Esophagus squamous epithelium (tissue), 5 donors: ENCODE measurements at regions not wholly inside any gene's neighbourhood (a gene's known extent, or its start where the extent isn't known, plus 50 kb on each side); places are given as distances from the start of the nearest gene placed in this dataset.

Experiments
- DNase-seq: peaks from one replicate; lab custom pipeline; 2025; lab: John Stamatoyannopoulos, UW
- H3K27ac ChIP-seq, 4 donors: fragments of 200-600 bp; sonication (generic); one replicate each; pipeline ENCODE4 v1.5.1; 2016 to 2019; ENCODE audit warnings: mild to moderate bottlenecking in 1 of 4
- H3K27me3 ChIP-seq, 4 donors: fragments of 200-600 bp; sonication (generic); 1 replicate in 3 of 4; 2 replicates in 1 of 4; pipeline versions ENCODE4 v1.5.1 to v1.6.0; 2017 to 2021; ENCODE audit warnings: antibody characterized with exemption in 1 of 4
- H3K36me3 ChIP-seq, 3 donors: fragments of 200-600 bp; sonication (generic); one replicate each; pipeline ENCODE4 v1.5.1; 2016 to 2019
- H3K4me1 ChIP-seq, 3 donors: fragments of 200-600 bp; sonication (generic); one replicate each; pipeline ENCODE4 v1.5.1; 2017 to 2019
- H3K4me3 ChIP-seq, 4 donors: fragments of 200-600 bp; sonication (generic); 1 replicate in 3 of 4; 2 replicates in 1 of 4; pipeline ENCODE4 v1.5.1; 2016 to 2019; ENCODE audit warnings: mild to moderate bottlenecking in 2 of 4, moderate library complexity in 1 of 4
- H3K9me3 ChIP-seq, 3 donors: fragments of 200-600 bp; sonication (generic); one replicate each; pipeline ENCODE4 v1.5.1; 2016 to 2019
- POLR2A ChIP-seq, 4 donors: fragments of 450-650 bp; IDR thresholded peaks; one replicate each; pipeline ENCODE4 v1.6.1; 2017; ENCODE audit warnings: antibody characterized with exemption in 4 of 4, mild to moderate bottlenecking in 4 of 4, moderate library complexity in 3 of 4
- WGBS, 2 donors: methylation state at CpG; one replicate each; pipeline ENCODE4 v1.1.5; 2018; 5-methylcytosine and 5-hydroxymethylcytosine counted together
- intact Hi-C: fragments of 100-400 bp; cut with DNase I; formaldehyde crosslinking; loops from one replicate; pipeline ENCODE4 v1.15.0; 2022
- TF ChIP-seq, protein P1 (sequence below), 6 experiments: fragments of 450-650 bp in 4 of 6; fragments of 200-600 bp in 2 of 6; sonication (generic) in 2 of 6; IDR thresholded peaks; one replicate each; pipeline ENCODE4 v1.5.1; 2016 to 2019; ENCODE audit warnings: antibody characterized with exemption in 6 of 6, mild to moderate bottlenecking in 4 of 6, moderate library complexity in 4 of 6
- donor health status: DM: yes; HTN: yes; CAD: no.

DNA sequence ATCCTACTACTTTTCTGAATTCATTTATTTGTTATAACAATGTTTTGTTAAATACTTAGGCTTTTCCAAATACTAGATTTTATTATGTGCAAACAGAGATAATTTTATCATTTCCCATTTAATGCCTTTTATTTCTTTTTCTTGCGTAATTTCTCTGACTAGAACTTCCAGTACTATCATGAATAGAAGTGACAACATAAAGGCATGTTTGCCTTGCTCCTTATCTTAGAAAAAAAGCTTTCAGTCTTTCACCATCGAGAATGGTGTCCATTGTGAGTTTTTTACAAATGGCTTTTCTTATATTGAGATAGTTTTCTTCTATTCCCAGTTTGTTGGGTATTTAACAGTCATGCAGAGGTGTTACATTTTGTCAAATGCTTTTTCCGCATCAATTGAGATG lies 453.1 kb upstream of the ZP4 start:
- intact Hi-C loops = no loop called here
- Histone ChIP-seq H3K36me3 (no peaks in the 10 kb centered on the region), H3K27ac (no peak overlapping the region), H3K4me3 (no peak overlapping the region), H3K9me3 (no peaks in the 10 kb centered on the region), H3K27me3 (no peaks in the 10 kb centered on the region), H3K4me1 (no peaks in the 10 kb centered on the region)
- WGBS, 2 donors = 75 to 83% methylated on average over 3 of the region's 3 CpGs
- DNase-seq = no peak
- no peak for TF ChIP-seq POLR2A (IDR thresholded peaks at IDR 0.05)
- TF ChIP-seq, protein P1, sequence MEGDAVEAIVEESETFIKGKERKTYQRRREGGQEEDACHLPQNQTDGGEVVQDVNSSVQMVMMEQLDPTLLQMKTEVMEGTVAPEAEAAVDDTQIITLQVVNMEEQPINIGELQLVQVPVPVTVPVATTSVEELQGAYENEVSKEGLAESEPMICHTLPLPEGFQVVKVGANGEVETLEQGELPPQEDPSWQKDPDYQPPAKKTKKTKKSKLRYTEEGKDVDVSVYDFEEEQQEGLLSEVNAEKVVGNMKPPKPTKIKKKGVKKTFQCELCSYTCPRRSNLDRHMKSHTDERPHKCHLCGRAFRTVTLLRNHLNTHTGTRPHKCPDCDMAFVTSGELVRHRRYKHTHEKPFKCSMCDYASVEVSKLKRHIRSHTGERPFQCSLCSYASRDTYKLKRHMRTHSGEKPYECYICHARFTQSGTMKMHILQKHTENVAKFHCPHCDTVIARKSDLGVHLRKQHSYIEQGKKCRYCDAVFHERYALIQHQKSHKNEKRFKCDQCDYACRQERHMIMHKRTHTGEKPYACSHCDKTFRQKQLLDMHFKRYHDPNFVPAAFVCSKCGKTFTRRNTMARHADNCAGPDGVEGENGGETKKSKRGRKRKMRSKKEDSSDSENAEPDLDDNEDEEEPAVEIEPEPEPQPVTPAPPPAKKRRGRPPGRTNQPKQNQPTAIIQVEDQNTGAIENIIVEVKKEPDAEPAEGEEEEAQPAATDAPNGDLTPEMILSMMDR (IDR thresholded peaks at IDR 0.05) = no peak

DNA sequence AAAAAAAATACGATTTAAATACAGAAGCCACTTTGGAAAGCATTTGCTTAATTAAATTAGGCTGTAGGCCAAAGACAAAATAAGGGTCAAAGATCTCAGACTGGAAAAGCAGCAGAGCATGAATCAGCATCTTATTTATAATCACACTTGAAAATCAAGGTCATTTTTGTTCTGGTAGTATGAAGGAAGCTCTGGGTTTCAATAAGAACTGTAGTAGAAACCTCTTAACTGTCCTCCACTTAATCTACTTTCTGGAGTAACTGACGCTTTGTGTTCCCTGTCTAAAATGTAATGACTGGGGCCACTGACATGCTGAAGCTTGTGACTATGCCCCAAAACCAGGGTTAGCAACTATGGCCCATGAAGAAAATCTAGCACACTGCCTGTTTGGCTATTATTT lies 450.7 kb upstream of the ZP4 start:
- Histone ChIP-seq H3K4me1 (peaks cover 0 to 5% (median 0%) of the 10 kb centered on the region in 3 donors), H3K4me3 (no peak overlapping the region), H3K36me3 (no peaks in the 10 kb centered on the region), H3K27me3 (no peaks in the 10 kb centered on the region), H3K27ac (no peak overlapping the region), H3K9me3 (no peaks in the 10 kb centered on the region)
- intact Hi-C loops = no loop called here
- WGBS, 2 donors = 77 to 80% methylated on average over 2 of the region's 2 CpGs
- no peak for DNase-seq
- TF ChIP-seq, protein P1 (IDR thresholded peaks at IDR 0.05) = no peak
- TF ChIP-seq POLR2A (IDR thresholded peaks at IDR 0.05) = no peak

DNA sequence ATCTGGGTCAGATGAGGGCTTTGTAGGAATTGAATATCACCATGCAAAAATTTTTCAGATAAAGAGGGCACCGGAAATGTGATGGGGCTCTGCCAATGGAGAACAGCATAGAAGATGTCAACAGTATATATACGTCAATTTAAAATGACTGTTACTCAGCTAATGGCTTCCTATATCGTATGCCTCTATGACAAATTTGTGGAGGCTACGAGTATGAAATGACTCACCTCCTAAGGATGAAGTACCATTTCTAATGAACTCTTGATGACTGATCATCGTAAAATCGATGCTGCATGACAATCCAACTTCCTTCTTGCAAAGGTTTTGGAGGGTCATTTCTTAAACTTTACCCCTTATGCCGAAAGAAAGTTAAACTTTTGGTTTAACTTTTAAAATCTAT lies 450.3 kb upstream of the ZP4 start:
- no peak for DNase-seq
- H3K9me3 ChIP-seq = no peaks in the 10 kb centered on the region
- 74 to 78% methylated on average over 7 of the region's 7 CpGs for WGBS, 2 donors
- H3K27me3 ChIP-seq = no peaks in the 10 kb centered on the region
- H3K27ac ChIP-seq = no peak overlapping the region
- H3K4me3 ChIP-seq = no peak overlapping the region
- intact Hi-C loops = no loop called here
- no peaks in the 10 kb centered on the region for H3K36me3 ChIP-seq
- no peak for TF ChIP-seq POLR2A (IDR thresholded peaks at IDR 0.05)
- TF ChIP-seq, protein P1 (IDR thresholded peaks at IDR 0.05) = no peak
- H3K4me1 ChIP-seq = peaks cover 0 to 7% (median 0%) of the 10 kb centered on the region in 3 donors

DNA sequence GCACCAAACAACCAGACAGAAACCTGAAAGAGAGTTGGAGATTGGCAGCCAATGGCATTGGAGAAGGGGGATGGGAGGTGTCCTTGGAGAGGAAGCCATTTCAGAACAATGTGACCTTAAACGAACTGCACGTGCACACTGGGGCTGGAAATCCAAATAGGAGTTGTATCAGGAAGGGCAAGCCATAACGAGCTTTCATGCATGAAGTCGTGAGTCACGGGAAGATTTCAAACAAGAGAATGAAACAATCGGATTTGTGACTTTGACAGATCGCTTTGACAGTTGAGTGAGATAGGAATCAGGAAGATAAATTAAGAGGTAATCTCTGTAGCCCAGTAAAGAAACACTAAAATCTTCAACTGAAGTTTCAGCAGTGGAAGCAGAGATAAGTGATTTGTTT lies 445.8 kb upstream of the ZP4 start:
- Histone ChIP-seq H3K4me3 (no peak overlapping the region), H3K9me3 (no peaks in the 10 kb centered on the region), H3K4me1 (peaks cover 0 to 7% (median 0%) of the 10 kb centered on the region in 3 donors), H3K27me3 (no peaks in the 10 kb centered on the region), H3K36me3 (no peaks in the 10 kb centered on the region), H3K27ac (no peak overlapping the region)
- no peak for DNase-seq
- TF ChIP-seq POLR2A (IDR thresholded peaks at IDR 0.05) = no peak
- TF ChIP-seq, protein P1 (IDR thresholded peaks at IDR 0.05) = no peak
- intact Hi-C loops = no loop called here
- WGBS, 2 donors = 33 to 37% methylated on average over 7 of the region's 7 CpGs

DNA sequence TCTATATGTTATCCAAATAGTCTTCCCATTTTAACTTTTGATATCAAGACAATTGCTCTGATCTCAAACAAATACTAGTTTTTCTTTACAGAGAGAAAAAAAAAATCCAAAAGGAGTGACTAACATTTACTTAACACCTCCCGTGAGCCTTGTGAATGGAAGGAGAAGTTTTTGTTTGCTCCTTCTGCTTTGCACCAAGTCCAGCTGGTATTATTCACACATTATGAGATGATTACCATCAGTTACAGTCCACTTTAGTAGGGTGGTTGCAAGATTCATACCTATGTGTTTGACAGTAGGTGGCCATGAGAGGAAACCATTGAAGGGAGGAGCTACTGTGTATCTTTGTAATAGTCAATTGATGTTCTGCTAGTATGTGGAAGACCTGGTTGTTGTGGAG lies 443.4 kb upstream of the ZP4 start:
- intact Hi-C loops = no loop called here
- TF ChIP-seq POLR2A (IDR thresholded peaks at IDR 0.05) = no peak
- TF ChIP-seq, protein P1 (IDR thresholded peaks at IDR 0.05) = no peak
- DNase-seq = no peak
- Histone ChIP-seq H3K36me3 (no peaks in the 10 kb centered on the region), H3K9me3 (no peaks in the 10 kb centered on the region), H3K27me3 (no peaks in the 10 kb centered on the region), H3K27ac (no peak overlapping the region), H3K4me1 (peaks cover 0 to 7% (median 0%) of the 10 kb centered on the region in 3 donors), H3K4me3 (no peak overlapping the region)
- WGBS, 2 donors = 48 to 68% methylated on average over 1 of the region's 1 CpG
